ENCODE measurements at regions not wholly inside any gene's neighbourhood (a gene's known extent, or its start where the extent isn't known, plus 50 kb on each side); places are given as distances from the start of the nearest gene placed in this dataset.

DNA sequence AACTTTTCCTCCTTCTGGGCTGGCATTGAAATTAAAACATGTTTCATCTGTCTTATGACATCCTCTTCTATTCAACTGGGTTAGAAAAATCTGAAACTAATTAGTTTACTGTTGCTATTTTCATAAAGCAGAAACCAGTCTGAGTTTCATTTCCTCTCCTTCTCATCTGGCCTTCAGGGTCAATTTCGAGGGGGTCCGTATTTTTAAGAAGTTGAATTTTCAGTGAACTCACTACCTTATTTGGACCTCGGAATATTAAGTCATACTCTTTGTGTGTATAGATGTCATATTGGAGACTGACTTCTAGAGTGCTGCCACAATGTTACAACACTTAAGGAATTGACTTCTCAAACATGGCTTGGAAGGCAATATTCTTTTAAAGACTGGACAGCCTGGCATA lies 485.9 kb downstream of the SQOR start:
- TF ChIP-seq, protein P1, sequence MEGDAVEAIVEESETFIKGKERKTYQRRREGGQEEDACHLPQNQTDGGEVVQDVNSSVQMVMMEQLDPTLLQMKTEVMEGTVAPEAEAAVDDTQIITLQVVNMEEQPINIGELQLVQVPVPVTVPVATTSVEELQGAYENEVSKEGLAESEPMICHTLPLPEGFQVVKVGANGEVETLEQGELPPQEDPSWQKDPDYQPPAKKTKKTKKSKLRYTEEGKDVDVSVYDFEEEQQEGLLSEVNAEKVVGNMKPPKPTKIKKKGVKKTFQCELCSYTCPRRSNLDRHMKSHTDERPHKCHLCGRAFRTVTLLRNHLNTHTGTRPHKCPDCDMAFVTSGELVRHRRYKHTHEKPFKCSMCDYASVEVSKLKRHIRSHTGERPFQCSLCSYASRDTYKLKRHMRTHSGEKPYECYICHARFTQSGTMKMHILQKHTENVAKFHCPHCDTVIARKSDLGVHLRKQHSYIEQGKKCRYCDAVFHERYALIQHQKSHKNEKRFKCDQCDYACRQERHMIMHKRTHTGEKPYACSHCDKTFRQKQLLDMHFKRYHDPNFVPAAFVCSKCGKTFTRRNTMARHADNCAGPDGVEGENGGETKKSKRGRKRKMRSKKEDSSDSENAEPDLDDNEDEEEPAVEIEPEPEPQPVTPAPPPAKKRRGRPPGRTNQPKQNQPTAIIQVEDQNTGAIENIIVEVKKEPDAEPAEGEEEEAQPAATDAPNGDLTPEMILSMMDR (IDR thresholded peaks at IDR 0.05; ENCODE audit: low read length): no peak
- no peak for TF ChIP-seq EZH2 (IDR thresholded peaks at IDR 0.05; ENCODE audit: borderline replicate concordance, low read length)
